Mucosa of descending colon (tissue), 3 donors: ENCODE measurements at regions not wholly inside any gene's neighbourhood (a gene's known extent, or its start where the extent isn't known, plus 50 kb on each side); places are given as distances from the start of the nearest gene placed in this dataset.

Experiments
- ATAC-seq: fragments of 200-7000 bp; cut with Tn5 transposase; one replicate; pipeline ENCODE4 v1.9.1; 2020; ENCODE audit warnings: mild to moderate bottlenecking, moderate library complexity
- DNase-seq, 3 donors: peaks; one replicate each; pipeline ENCODE4 v3.0.0-alpha.2; 2020
- H3K36me3 ChIP-seq: fragments of 200-600 bp; one replicate; pipeline ENCODE4 v1.8.0; 2021; ENCODE audit warnings: low read depth, mild to moderate bottlenecking
- H3K4me1 ChIP-seq: fragments of 200-600 bp; one replicate; pipeline ENCODE4 v1.8.0; 2021; ENCODE audit warnings: low read depth, mild to moderate bottlenecking
- H3K4me3 ChIP-seq: fragments of 200-600 bp; one replicate; pipeline ENCODE4 v1.8.0; 2021; ENCODE audit warnings: mild to moderate bottlenecking
- H3K9me3 ChIP-seq: fragments of 200-600 bp; one replicate; pipeline ENCODE4 v1.8.0; 2021; ENCODE audit warnings: mild to moderate bottlenecking
- CTCF ChIP-seq: fragments of 200-600 bp; IDR thresholded peaks from one replicate; pipeline ENCODE4 v1.8.0; 2022; ENCODE audit warnings: antibody characterized with exemption, mild to moderate bottlenecking
- intact Hi-C, 2 donors: fragments of 100-400 bp; cut with DNase I in 1 of 2; cut with micrococcal nuclease in 1 of 2; formaldehyde crosslinking; loops; one replicate each; pipeline versions ENCODE4 v1.11.0 to v1.11.1; 2022; cut with DNase I, micrococcal nuclease
- donor health status: DM: no; HTN: no; CAD: no; lungs with moderate emphysema.
- donor health status: DM: no; HTN: no; CAD: no.
- donor health status: DM: no; HTN: yes; CAD: no.

- DNase-seq (peak in 1 of 3 donors; percentile 48), ATAC-seq (peak; percentile 77)
- H3K9me3 ChIP-seq, result peaks cover 11% of the 10 kb centered on the region
- no peak overlapping the region for H3K4me3 ChIP-seq
- TF ChIP-seq CTCF, result no peak
- intact Hi-C loops, result no loop called here
- no peaks in the 10 kb centered on the region for H3K4me1 ChIP-seq
- no peaks in the 10 kb centered on the region for H3K36me3 ChIP-seq
These were observed 395.0 kb upstream of the USP24 start for GRCh38 chr1:55610203-55610602.

GRCh38 chr1:55609630-55610029 is 394.5 kb upstream of the USP24 start:
- DNase-seq, result no peak
- H3K4me3 ChIP-seq, result no peak overlapping the region
- ATAC-seq, result peak; percentile 54
- H3K4me1 ChIP-seq, result no peaks in the 10 kb centered on the region
- no peaks in the 10 kb centered on the region for H3K36me3 ChIP-seq
- TF ChIP-seq CTCF, result no peak
- intact Hi-C loops, result no loop called here
- H3K9me3 ChIP-seq, result peaks cover 11% of the 10 kb centered on the region

GRCh38 chr1:55605155-55605554 is 390.0 kb upstream of the USP24 start:
- intact Hi-C loops, result no loop called here
- Histone ChIP-seq H3K36me3 (no peaks in the 10 kb centered on the region), H3K4me1 (no peaks in the 10 kb centered on the region), H3K4me3 (no peak overlapping the region), H3K9me3 (peaks cover 11% of the 10 kb centered on the region)
- no peak for ATAC-seq
- DNase-seq, result no peak
- no peak for TF ChIP-seq CTCF

GRCh38 chr1:55604749-55605148 is 389.6 kb upstream of the USP24 start:
- no peak for TF ChIP-seq CTCF
- no peaks in the 10 kb centered on the region for H3K36me3 ChIP-seq
- H3K9me3 ChIP-seq, result peaks cover 11% of the 10 kb centered on the region
- no peak overlapping the region for H3K4me3 ChIP-seq
- no peak for DNase-seq
- intact Hi-C loops, result no loop called here
- no peak for ATAC-seq
- no peaks in the 10 kb centered on the region for H3K4me1 ChIP-seq

GRCh38 chr1:55604179-55604578 is 389.0 kb upstream of the USP24 start:
- DNase-seq, result no peak
- intact Hi-C loops, result no loop called here
- ATAC-seq, result no peak
- Histone ChIP-seq H3K4me3 (no peak overlapping the region), H3K9me3 (peaks cover 11% of the 10 kb centered on the region), H3K36me3 (no peaks in the 10 kb centered on the region), H3K4me1 (no peaks in the 10 kb centered on the region)
- no peak for TF ChIP-seq CTCF

GRCh38 chr1:55600242-55600641 is 385.1 kb upstream of the USP24 start:
- Histone ChIP-seq H3K36me3 (no peaks in the 10 kb centered on the region), H3K4me3 (no peak overlapping the region), H3K9me3 (no peaks in the 10 kb centered on the region), H3K4me1 (no peaks in the 10 kb centered on the region)
- no peak for DNase-seq
- intact Hi-C loops, result no loop called here
- no peak for ATAC-seq
- TF ChIP-seq CTCF, result no peak
